ENCODE measurements at regions not wholly inside any gene's neighbourhood (a gene's known extent, or its start where the extent isn't known, plus 50 kb on each side); places are given as distances from the start of the nearest gene placed in this dataset.

GRCh38 chr5:145554399-145554798 is 280.7 kb downstream of the PRELID2 start:
- no peak for TF ChIP-seq STAT6 (CRISPR knock-in tag; IDR thresholded peaks at IDR 0.05; ENCODE audit: borderline replicate concordance)
- TF ChIP-seq HBP1 (CRISPR knock-in tag; IDR thresholded peaks at IDR 0.05; ENCODE audit: low read depth) = no peak
- TF ChIP-seq ETV5 (CRISPR knock-in tag; IDR thresholded peaks at IDR 0.05; ENCODE audit: borderline replicate concordance) = no peak
- no peak for TF ChIP-seq ZFP36 (IDR thresholded peaks at IDR 0.05; ENCODE audit: borderline replicate concordance, low read depth, low read length, partially characterized antibody)
- no peak for TF ChIP-seq MAF1 (CRISPR knock-in tag; IDR thresholded peaks at IDR 0.05; ENCODE audit: borderline replicate concordance)
- TF ChIP-seq THAP7 (CRISPR knock-in tag; IDR thresholded peaks at IDR 0.05) = no peak
- no peak for TF ChIP-seq ZNF704 (CRISPR knock-in tag; IDR thresholded peaks at IDR 0.05; ENCODE audit: borderline replicate concordance)
- TF ChIP-seq KDM1A (CRISPR knock-in tag; IDR thresholded peaks at IDR 0.05) = no peak
- TF ChIP-seq IRF2 (CRISPR knock-in tag; IDR thresholded peaks at IDR 0.05) = no peak

Measured in HepG2 (cell line).